ENCODE measurements at regions not wholly inside any gene's neighbourhood (a gene's known extent, or its start where the extent isn't known, plus 50 kb on each side); places are given as distances from the start of the nearest gene placed in this dataset.

DNA sequence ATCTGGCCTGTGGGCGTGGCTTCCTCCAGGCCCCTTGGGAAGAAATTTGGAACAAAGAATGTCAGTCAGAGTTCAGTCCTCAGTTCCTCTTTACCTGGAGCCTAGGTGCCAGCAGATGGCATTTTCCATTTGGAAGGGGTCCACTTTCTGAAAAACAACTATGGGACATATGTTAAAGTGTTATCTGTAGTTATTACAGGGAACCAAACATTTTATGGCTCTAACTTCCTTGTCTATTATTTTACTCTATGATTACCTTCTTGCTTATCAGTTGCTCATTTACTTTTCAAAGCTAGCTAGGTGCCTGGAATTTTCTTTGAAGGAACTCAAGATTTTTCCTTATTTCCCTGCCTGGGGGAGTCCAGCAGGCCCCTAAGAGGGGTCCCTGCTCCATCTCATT lies 159.8 kb upstream of the PUDP start:
- TF ChIP-seq, protein P1, sequence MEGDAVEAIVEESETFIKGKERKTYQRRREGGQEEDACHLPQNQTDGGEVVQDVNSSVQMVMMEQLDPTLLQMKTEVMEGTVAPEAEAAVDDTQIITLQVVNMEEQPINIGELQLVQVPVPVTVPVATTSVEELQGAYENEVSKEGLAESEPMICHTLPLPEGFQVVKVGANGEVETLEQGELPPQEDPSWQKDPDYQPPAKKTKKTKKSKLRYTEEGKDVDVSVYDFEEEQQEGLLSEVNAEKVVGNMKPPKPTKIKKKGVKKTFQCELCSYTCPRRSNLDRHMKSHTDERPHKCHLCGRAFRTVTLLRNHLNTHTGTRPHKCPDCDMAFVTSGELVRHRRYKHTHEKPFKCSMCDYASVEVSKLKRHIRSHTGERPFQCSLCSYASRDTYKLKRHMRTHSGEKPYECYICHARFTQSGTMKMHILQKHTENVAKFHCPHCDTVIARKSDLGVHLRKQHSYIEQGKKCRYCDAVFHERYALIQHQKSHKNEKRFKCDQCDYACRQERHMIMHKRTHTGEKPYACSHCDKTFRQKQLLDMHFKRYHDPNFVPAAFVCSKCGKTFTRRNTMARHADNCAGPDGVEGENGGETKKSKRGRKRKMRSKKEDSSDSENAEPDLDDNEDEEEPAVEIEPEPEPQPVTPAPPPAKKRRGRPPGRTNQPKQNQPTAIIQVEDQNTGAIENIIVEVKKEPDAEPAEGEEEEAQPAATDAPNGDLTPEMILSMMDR (IDR thresholded peaks at IDR 0.05): no peak
- no peak for TF ChIP-seq POLR2A (IDR thresholded peaks at IDR 0.05)
